ENCODE measurements at regions not wholly inside any gene's neighbourhood (a gene's known extent, or its start where the extent isn't known, plus 50 kb on each side); places are given as distances from the start of the nearest gene placed in this dataset.

DNA sequence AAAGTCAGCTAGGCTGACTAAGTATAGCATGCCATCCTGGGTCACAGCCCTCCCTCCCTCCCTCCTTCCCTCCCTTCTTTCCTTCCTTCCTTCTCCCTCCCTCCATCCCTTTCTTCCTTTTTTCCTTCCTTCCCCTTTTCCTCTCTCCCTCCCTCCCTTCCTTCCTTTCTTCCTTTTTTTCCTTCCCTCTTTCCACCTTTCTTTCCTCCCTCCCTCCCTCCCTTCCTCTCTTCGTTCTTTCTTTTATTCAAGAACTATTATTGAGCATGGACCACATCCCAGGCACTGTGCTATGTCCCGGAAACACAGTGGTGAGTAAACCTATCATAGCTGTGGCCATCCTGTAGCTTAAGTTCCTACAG, 106.2 kb upstream of the BACH2 start:
- DNase-seq, result no peak

DNA sequence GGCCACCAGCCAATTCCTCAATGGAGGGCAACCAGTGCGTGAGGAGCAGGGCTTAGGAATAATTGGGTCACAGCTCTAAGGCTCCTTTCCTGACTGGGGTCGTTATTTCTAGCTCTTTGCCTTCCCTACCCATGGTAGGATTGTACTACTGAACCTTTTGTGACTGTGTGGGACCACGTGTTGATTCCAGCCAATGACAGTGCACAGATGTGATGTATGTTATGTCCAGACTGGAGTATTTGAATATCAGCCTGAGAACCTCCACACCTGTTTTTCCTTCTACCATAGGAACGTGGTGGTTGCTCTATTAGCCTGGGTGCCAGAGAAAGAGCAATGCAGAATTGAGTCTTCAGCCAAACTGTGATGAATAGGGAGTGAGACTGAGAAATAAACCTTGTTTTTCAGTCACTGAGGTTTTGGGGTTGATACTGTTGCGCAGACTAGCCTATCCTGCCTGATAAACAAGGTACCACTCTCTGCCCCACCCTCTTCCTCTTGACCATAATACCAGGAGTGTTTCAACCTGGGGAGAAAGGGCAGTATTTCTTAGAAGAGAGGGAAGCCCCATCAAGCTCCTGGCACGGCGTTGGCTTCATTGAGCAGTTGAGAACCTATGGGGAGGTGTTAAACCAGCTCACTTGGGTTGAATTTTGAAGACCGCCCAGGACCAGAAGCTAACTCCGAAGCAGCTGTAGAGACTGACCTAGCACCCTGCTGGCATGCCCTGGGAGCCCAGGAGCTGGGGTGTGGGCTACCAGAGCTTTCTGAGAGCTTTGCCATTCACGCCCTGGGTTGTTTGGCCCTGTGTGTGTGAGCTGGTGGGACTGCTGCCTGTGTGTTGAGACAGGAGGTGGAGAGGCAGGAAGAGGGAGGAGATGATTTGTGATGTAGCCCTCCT, 105.5 kb upstream of the BACH2 start:
- peak; percentile 75 for DNase-seq

DNA sequence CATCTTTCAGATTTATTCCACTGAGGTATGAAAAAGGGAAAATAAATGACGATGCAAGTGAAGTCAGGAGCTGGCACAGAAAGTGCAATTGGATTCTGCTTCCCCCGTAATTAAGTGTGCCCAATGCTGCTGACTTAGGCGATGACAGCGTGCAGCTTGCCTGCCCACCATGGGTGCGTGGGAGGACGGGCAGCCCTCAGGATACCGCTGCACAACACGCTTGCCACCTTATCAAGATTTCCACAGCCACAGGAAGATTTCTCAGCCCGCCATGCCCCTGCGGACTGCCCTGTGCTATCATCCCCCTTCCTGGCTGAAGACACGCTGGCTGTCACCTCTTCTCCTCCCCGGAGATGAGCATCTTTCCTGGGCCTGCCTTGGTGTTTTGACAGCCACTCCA, 103.3 kb upstream of the BACH2 start:
- DNase-seq, result peak; percentile 78

DNA sequence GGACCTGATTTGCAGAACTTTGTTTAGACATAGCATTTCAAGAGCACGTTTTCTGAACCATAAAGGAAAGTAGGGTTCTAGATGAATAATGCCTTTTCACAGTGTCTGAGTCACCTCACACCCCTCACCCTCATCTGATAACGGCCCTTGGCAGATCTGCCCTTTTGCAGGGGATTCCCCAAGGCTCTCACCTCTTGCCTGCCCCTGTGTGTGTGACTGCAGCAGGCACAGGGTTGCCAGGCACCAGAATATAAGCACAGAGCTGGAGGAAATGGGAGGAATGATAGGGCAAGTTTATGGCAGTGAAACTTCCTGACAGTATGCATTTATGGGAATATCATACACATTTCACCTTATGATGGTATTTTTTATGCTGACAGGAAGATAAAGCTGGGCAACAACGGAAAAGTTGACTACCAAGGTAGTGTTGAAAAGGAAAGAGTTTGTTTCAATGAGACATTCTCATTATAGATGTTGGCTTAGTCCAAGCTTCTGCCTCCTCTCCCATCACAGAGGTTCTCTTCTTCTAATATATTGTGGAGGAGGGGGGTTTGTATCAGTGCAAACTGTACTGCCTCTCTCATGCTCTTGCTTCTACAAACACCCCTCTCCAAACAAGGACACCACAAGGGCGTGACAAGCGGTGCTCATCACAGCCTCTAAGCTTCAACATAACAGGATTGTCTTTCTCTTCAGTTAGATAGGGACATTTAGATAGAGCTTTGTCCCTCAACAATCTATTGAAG, 101.5 kb upstream of the BACH2 start:
- peak; percentile 84 for DNase-seq

DNA sequence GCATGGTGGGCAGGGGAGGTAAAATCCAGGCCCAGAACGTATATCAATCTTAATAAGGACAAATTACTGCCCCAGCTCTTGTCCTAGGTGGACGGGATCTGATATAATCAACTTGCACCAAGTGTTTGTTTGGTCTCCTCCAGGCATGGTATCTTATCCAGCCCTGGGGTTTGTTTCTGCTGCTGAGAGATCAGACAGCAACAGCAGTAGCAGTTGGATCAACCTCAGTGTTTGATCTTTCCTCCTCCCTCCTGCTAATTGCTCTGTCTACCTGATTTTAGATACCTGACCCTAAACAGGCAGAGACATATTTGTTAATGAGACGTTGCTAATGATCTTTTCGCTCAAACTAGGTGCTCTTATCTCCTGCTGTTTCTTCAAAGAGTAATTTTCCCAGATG, 100.4 kb upstream of the BACH2 start:
- DNase-seq, result no peak

DNA sequence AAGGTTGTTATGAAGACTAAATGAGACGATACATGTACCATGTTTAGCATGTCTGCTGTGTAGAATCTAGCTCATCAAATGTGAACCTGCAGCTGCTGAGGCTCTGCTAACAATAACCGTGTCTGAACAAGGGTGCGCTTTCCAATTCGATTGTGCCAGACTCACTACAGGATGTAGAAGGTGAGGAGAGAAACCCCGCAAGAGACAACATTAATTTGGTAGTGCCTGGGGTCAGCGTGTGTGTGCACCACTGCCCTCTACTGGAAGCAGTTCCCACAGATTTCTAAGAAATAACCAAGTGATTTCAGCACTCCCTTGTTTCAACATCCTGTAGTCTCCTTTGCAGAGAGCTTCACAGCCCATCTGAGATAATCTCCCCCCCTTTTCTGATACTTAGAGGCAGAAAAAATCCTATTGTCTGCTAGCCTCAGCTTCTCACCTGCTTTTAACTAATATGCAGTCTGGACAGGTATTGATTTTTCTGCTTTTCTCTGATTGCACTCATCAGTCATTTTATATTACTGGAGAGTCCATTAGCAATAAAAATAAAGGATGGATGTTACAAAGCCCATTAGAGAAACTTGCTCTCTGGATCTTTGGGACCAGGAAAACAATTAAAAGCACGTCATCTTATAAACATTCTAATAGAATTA, 96.7 kb upstream of the BACH2 start:
- DNase-seq, result peak; percentile 79

DNA sequence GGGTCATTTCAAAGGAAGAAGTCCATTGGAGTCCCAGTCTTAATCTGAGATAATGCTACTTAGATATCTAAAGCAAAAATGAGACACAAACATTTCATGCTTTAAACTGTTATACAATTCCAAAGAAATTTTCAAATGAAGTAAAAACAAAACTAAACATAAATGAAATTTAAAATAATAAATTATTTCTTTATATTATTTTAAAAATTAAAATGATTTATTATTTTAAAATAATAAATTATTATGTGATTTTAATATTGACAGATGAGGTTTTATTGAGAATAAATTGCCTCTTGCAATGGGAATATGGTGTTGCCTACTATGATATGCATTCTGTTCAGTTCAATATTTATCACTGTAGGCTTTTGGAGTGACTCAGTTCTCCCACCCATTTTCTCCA, 93.7 kb upstream of the BACH2 start:
- DNase-seq, result no peak

DNA sequence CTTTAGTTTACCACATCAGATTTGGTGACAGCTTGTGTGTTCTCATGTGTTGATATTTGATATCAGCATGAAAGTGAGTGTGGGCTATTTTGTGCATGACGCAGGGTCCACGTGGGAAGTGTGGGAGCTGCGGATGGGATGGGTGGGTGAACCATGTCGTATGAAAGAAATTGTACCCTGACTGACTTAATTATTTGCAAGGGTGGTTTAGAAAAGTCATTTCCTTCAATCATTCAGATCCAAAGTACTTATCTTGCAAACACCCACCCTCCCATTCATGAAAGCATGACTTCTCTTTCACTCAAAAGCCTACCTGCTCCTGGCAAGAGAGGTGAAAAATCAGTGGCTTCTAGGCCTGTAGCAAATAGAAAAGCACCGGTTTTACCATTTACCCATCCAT, 91.8 kb upstream of the BACH2 start:
- DNase-seq, result no peak

DNA sequence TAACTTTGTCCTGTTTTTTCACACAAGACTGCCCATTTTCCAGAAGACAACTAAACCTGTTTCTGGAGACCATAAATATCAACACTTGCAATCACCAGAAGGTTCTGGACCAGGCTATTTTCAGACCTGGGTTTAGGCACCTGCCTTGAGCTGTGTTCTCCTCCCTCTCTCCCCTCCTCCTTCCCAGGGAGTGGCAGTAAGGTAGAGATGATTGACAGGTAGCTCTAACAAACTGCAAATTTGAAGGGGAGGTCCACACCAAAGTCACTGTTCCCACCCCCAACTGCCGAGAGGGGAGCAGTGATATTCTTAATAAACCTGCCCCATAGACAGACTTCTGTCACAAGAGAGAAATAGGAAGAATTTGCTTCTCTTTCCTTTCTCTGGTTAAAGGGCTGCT, 91.2 kb upstream of the BACH2 start:
- no peak for DNase-seq

DNA sequence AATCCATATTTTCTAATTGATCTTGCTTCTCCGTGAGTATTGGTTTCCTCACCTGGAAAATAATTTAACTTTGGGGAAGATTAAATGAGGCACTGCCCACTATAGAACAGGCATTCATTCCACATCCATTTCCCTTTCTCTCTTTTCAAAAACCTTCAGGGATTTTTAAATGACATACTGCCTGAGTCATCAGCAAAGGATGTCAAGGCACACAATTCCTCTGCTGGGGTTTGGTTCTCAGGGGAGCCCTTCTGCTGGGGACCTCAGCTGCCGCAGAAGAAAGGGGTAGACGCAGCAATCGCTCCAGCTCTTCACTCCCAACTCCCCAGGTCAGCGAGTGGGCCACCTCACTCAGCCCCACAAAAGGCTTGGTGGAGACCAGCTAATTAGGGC, 90.7 kb upstream of the BACH2 start:
- DNase-seq, result no peak

DNA sequence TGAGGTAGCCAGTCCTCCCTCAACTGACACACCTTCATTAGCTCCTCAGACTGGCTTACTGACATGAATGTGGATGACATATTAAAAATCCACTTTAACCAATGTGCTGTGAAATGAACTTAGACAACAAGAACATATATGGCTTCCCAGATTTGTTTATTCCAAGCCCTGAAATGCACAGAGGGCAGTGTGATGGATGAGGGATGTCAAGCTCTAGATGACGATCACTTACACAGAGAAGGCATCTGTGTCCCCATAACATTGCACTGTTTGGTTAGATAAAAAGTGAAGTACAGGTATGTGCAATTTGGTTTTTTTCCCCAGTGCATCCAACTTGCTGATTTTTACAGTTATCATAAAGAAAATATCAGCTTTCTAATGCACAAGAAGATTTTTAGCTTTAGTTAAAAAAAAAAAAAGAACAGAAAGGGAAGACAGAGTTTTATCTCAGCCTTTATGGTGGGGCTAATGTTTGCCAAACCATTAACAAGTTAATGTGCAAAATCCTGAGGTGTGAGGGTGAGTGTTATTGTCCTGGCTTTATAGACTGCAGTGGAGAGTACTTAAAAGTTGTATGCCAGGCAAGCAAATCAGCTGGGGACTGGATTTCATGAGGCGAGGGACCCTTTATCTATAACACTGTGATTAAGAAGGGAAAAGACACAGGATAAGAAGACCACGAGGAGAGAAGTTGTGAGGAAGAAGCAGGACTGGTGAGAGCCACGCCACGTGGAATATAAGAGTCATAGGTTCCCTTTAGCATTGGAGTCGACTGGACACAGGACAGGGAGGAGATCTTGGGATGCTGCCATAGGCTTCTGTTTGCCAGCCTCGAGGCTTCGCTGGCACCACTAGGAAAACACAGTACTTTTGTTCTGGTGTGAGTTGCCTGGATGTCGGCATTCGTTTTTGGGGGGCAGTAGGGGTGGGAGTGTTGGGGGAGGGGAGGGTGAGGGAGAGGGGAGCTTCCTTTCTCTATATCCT, 90.0 kb upstream of the BACH2 start:
- no peak for DNase-seq

DNA sequence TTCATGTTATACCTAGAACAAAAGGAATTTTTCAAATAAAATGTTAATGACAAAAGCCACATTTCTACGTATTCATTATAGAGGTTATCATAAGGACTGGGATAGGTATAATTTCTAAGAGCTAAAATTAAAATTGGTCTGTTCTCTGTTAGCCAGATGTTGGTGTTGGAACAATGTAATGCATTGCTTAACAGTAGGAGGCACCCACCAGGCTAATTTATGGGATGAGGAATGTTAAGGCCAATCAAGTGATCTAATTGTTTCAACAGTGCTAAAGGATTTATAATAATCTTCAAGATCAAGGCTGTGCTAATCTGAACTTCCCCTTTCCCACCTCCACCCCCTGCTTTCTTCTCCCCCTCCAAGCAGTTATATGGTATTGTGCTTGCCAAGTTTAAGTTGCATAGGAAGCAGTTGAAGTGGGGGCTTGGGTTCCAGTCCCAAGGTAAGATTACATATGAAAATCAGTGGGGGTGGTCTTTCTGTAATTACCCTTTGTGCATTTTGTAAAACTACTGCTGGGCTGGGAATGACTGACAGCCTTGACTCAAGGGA, 89.2 kb upstream of the BACH2 start:
- no peak for DNase-seq

DNA sequence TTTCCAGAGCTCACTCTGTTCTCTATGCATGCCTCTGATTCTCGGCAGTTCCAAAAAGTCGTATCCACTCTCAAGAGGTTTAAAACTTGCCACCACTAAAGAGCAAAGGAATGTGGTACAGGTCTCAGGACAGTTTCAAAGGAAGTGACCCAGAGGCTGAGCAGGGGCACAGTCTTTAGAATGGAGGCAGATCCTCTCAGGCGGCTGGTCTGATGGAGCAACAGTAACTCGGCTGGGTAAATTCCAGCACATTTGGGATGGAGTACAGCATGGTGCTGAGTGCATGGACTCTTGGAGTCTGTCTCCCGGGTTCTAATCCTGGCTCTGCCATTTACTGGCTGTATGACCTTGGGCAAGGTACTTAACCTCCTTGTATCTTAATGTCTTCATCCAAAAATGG, 88.1 kb upstream of the BACH2 start:
- DNase-seq, result no peak

DNA sequence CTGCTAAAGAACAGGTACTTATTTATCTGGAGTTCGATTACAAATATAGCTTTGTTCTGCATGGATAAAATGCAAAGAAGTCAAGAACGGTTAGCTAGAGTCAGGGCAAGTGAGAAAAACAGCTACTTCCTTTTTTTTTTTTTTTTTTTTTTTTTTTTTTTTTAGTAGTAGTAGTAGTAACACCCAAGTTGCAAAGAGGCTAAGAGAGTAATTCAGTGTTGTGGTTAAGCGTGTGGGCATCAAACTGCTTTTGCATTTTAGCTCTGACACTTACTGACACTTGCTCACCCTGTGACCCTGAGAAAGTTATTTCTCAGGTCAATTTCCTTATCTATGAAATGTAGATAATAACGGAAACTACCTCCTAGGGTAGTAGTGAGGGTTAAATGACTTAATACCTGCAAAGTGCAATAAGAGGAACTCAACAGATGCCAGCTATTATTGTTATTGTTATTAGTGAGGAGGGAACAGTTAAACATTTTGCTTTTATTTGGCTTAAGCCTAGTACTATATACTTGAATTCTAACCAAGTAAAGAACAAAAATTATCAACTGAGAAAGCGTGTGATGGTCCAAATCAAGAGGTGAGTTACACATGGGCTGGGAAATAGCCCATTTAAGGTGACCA, 86.7 kb upstream of the BACH2 start:
- no peak for DNase-seq

DNA sequence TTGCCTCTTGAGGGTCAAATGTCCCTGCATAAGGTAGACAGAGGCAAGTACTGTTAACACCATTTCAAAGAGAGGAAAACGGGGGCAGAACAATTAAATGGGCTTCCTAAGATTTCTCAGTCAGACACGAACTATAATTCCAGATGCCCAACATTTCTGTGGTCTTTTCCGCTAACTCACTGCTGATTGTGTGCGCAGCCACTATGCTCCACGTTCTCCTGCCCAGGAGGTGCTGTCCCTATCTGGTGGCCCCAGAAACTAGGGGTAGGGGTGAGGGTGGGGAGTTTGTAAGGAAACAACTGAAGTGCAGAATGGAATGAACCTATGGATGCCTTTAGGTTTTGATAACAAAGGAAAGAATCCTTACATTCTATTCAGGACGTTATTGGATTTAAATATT, 86.1 kb upstream of the BACH2 start:
- no peak for DNase-seq

DNA sequence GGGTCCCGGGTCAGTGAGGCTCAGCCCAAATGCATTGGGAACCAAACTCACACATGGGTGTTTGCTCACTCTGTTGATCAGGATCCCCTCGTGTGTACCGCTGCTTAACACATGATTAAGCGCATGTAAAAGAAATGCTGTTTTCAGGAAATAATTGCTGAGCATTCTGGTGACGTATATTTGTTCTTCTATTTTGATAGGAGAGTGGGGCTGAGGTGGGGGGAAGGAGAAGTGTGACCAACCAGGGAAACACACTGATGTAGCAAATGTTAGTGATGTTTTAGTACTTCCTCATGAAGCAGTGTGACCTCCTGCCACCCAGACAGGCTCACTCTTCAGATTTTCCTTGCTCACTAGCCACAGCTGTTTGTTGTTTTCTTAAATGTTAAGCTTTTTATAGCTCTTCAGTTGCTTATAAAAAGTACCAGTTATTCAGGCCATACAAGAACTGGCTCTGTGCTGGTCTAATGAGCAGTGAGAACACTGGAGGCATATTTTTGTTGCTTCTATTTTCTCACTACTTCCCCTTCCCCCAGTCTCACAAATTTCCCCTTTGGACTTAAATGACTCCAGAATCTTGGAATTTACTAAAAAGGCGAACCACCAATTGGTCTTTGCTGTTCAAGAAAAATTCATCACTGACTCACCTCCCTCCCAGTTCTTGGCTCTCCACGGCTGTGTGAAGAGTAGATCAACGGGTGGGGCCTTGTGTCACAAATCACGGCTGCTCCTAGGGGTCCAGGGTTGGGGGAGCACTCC, 79.2 kb upstream of the BACH2 start:
- no peak for DNase-seq

DNA sequence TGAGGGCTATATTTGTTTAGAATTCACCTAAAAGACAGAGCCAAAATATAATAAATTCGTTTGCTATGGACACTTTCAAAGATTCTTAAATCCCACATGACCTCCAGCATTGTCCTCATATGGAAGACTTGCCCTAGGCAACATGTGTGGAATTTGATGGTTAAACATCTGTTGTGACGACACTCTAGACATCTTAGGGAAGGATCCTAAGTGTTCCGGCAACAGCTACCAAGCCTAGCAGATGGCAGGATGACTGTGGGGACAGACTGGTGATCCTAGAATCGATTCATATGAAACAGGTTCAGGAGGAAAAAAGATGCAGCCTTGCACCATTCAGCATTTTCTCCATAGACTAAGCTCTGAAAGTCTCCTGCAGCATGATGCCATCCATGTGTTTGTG, 77.6 kb upstream of the BACH2 start:
- no peak for DNase-seq

DNA sequence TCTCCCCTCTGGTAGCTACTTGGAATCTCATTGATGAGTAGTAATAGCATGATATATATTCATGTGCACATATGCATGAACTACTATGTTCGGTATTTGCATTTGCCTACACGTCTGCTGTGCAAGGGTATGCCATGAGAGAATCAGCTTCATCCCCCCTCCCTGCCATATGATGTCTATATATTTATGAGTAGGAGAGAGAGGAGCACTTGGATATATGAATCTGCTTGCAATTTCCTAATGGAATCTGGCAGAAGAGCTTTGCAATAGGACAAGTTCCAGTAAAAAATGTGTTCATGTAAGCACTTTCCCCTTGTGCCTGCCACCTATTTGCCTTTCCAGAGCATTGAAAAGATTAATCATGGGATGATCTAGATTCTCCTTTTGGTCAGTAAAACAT, 76.2 kb upstream of the BACH2 start:
- DNase-seq, result no peak

DNA sequence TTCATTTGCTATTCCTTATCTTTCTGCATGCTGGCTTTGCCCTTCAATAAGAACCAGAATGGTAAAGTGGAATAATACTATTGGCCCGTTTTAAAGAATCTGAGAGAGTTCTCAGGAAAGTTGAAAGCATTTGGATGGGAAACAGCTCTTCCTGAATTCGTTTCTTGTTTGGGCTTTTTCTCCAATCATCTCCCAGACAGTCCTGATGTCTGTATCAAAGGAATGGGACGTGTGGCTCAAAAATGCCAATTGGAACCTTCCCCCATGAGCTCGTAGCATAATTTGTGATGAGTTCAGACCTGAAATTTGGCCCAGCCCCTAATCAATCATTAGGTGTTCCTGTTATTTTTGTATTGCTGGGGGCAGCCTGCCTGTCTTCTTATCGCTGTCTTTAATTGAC, 75.8 kb upstream of the BACH2 start:
- no peak for DNase-seq

DNA sequence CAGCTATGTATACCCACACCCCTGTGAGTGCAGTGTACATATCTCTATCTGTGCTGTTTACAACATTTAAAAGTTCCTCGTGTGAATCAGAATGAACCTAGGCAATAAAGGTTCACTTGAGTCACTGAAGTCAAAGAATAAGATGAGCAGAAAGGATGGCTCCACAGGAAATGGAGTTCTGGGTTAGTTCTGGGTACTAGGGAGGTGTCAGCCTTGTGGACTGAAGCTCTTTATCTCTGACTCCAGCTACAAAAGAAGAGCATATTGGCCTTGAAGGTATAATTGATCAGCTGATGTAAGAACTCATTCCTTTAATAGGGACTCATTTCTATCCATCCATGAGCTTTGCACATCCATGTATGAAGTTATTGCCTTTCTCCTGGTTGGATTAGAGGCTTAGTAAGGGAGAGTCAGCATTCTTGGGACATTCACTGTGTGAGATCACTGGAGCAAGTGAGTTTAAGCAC, 73.9 kb upstream of the BACH2 start:
- no peak for DNase-seq

DNA sequence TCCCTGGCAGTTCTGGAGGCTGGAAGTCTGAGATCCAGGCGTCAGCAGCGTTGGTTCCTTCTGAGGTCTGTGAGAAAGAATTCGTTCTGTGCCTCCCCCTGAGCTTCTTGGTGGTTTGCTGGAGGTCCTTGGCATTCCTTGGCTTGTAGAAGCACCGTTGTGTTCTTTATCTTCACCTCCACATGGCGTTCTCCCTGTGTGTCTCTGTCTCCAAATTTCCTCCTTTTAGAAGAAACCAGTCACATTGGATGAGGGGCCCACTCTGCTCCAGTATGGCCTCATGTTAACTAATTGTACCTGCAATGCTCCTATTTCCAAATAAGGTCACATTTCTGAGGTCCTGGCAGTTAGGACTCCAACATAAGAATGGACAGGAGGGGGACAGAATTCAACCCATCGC, 73.0 kb upstream of the BACH2 start:
- no peak for DNase-seq
